ENCODE measurements at regions not wholly inside any gene's neighbourhood (a gene's known extent, or its start where the extent isn't known, plus 50 kb on each side); places are given as distances from the start of the nearest gene placed in this dataset.

DNA sequence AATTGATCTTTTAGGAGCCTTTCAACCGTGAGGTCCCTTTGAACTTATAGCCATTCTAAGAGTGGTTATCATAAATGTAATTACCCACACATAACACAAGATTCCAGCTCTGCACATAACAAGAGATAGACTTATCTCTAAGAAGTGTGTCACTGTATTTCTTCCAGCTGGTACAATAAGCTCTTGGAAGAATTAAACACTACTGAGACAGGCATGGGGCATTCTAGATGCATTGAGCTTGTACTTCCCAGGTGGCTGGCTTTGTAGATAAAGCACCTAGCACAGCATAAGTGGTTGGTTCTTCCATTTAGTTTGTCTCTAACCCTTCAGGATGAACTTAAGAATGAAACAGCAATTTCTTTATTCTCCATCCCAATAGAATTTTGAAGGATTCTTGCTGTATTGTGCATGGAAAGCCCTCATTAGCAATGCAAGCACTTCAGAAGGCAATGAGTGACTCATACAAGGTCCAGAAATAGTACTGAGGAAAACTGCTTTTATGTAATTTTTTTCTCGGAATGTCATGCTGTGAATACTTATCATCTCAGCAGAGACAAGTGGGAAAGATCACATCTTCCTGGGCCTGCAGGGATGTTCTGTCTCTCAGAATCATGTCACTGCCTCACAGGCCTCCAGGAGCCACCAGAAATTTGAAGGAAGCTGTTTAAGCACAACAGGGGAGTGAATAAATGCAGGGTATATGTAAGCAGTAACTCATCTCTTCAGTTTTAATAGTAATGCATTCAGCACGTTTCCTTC is 91.1 kb upstream of the CD180 start:
- no peak for FAIRE-seq
- Histone ChIP-seq H3K4me1 (ENCODE audit: control insufficient read depth, insufficient read depth, low read length) (no peaks in the 10 kb centered on the region), H3K4me3 (no peak overlapping the region), H3K9me3 (replicated peaks; ENCODE audit: control insufficient read depth, insufficient read depth, low read length) (no peaks in the 10 kb centered on the region), H3K4me2 (ENCODE audit: control insufficient read depth, insufficient read depth) (no peak overlapping the region), H4K20me1 (ENCODE audit: control insufficient read depth, insufficient read depth) (no peaks in the 10 kb centered on the region), H3K36me3 (ENCODE audit: control insufficient read depth in 2 of 2, insufficient read depth in 2 of 2, low read length in 1 of 2) (no peaks in the 10 kb centered on the region), H3K27me3 (replicated peaks in 1 of 2; ENCODE audit: control insufficient read depth in 2 of 2, insufficient read depth in 2 of 2, low read length in 1 of 2) (no peaks in the 10 kb centered on the region; a peak in 1 of 4 replicates), H3K27ac (ENCODE audit: control insufficient read depth, insufficient read depth) (no peak overlapping the region), H2AFZ (ENCODE audit: control insufficient read depth, low read depth, low read length) (no peak overlapping the region), H3K9ac (ENCODE audit: control insufficient read depth, insufficient read depth, low read length) (no peak overlapping the region), H3K79me2 (ENCODE audit: control insufficient read depth, insufficient read depth, low read length) (no peaks in the 10 kb centered on the region)
- intact Hi-C loops (cut with micrococcal nuclease; ENCODE audit: unreplicated experiment), result no loop called here
- 34% methylated on average over 3 of the region's 3 CpGs for WGBS (ENCODE audit: insufficient coverage, insufficient replicate concordance, low lambda C conversion rate, missing lambda C conversion rate)
- TF ChIP-seq SREBF1 (IDR thresholded peaks at IDR 0.05; ENCODE audit: low read length) (no peak), TARDBP (IDR thresholded peaks at IDR 0.05; ENCODE audit: borderline replicate concordance) (no peak), STAT1 (conservative IDR thresholded peaks at IDR 0.05) (no peak), MYB (IDR thresholded peaks at IDR 0.05; ENCODE audit: borderline replicate concordance, low read depth, low read length) (no peak), HDAC6 (IDR thresholded peaks at IDR 0.05; ENCODE audit: unreplicated experiment) (no peak), ZBED1 (IDR thresholded peaks at IDR 0.05; ENCODE audit: borderline replicate concordance) (no peak), CBX3 (IDR thresholded peaks at IDR 0.05; ENCODE audit: borderline replicate concordance, low read depth) (no peak), BHLHE40 (IDR thresholded peaks at IDR 0.05; ENCODE audit: borderline replicate concordance in 1 of 2, low read depth in 2 of 2, low read length in 1 of 2) (no peak), MYC (IDR thresholded peaks at IDR 0.05; ENCODE audit: insufficient read depth, insufficient read length, insufficient replicate concordance, low read length, severe bottlenecking) (no peak), WRNIP1 (IDR thresholded peaks at IDR 0.05; ENCODE audit: borderline replicate concordance, low read depth, low read length) (no peak), SIX5 (IDR thresholded peaks at IDR 0.05; ENCODE audit: low read depth, low read length, severe bottlenecking) (no peak), IRF4 (IDR thresholded peaks at IDR 0.05; ENCODE audit: low read depth, low read length) (no peak), TCF3 (IDR thresholded peaks at IDR 0.05; ENCODE audit: borderline replicate concordance, insufficient read depth, low read depth, low read length) (no peak), POLR2AphosphoS5 (IDR thresholded peaks at IDR 0.05; ENCODE audit: low read length) (no peak), ZZZ3 (IDR thresholded peaks at IDR 0.05; ENCODE audit: control insufficient read depth, insufficient read length, low read depth) (no peak)
- TF ChIP-seq, protein P1, sequence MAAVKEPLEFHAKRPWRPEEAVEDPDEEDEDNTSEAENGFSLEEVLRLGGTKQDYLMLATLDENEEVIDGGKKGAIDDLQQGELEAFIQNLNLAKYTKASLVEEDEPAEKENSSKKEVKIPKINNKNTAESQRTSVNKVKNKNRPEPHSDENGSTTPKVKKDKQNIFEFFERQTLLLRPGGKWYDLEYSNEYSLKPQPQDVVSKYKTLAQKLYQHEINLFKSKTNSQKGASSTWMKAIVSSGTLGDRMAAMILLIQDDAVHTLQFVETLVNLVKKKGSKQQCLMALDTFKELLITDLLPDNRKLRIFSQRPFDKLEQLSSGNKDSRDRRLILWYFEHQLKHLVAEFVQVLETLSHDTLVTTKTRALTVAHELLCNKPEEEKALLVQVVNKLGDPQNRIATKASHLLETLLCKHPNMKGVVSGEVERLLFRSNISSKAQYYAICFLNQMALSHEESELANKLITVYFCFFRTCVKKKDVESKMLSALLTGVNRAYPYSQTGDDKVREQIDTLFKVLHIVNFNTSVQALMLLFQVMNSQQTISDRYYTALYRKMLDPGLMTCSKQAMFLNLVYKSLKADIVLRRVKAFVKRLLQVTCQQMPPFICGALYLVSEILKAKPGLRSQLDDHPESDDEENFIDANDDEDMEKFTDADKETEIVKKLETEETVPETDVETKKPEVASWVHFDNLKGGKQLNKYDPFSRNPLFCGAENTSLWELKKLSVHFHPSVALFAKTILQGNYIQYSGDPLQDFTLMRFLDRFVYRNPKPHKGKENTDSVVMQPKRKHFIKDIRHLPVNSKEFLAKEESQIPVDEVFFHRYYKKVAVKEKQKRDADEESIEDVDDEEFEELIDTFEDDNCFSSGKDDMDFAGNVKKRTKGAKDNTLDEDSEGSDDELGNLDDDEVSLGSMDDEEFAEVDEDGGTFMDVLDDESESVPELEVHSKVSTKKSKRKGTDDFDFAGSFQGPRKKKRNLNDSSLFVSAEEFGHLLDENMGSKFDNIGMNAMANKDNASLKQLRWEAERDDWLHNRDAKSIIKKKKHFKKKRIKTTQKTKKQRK (IDR thresholded peaks at IDR 0.05; ENCODE audit: low read depth, low read length), result no peak
- TF ChIP-seq, protein P2, sequence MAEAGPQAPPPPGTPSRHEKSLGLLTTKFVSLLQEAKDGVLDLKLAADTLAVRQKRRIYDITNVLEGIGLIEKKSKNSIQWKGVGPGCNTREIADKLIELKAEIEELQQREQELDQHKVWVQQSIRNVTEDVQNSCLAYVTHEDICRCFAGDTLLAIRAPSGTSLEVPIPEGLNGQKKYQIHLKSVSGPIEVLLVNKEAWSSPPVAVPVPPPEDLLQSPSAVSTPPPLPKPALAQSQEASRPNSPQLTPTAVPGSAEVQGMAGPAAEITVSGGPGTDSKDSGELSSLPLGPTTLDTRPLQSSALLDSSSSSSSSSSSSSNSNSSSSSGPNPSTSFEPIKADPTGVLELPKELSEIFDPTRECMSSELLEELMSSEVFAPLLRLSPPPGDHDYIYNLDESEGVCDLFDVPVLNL (IDR thresholded peaks at IDR 0.05; ENCODE audit: low read depth, low read length), result no peak
- TF ChIP-seq, protein P3, sequence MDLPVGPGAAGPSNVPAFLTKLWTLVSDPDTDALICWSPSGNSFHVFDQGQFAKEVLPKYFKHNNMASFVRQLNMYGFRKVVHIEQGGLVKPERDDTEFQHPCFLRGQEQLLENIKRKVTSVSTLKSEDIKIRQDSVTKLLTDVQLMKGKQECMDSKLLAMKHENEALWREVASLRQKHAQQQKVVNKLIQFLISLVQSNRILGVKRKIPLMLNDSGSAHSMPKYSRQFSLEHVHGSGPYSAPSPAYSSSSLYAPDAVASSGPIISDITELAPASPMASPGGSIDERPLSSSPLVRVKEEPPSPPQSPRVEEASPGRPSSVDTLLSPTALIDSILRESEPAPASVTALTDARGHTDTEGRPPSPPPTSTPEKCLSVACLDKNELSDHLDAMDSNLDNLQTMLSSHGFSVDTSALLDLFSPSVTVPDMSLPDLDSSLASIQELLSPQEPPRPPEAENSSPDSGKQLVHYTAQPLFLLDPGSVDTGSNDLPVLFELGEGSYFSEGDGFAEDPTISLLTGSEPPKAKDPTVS (IDR thresholded peaks at IDR 0.05; ENCODE audit: low read depth, low read length), result no peak
- ATAC-seq, result no peak
- ChIA-PET CTCF (interaction anchor here (0.6 to 1.4 kb wide), 2 partner anchors 41 to 364 kb away, joined by 3 read pairs; no protein-coding TSS in a partner anchor), SMC1A (ENCODE audit: uncharacterized antibody, unreplicated experiment) (interaction anchor here (1.4 kb wide), 1 partner anchor 41 kb away, joined by 4 read pairs; no protein-coding TSS in a partner anchor), POLR2A (no interaction called here), RAD21 (ENCODE audit: unreplicated experiment) (no interaction called here)
- no TSS peak for BruUV-seq (replicated peaks)
- in situ Hi-C loops (cut with MboI), result no loop called here
- no peak for DNase-seq (ENCODE audit: low read depth, low spot score)
